ENCODE measurements at regions not wholly inside any gene's neighbourhood (a gene's known extent, or its start where the extent isn't known, plus 50 kb on each side); places are given as distances from the start of the nearest gene placed in this dataset.

DNA sequence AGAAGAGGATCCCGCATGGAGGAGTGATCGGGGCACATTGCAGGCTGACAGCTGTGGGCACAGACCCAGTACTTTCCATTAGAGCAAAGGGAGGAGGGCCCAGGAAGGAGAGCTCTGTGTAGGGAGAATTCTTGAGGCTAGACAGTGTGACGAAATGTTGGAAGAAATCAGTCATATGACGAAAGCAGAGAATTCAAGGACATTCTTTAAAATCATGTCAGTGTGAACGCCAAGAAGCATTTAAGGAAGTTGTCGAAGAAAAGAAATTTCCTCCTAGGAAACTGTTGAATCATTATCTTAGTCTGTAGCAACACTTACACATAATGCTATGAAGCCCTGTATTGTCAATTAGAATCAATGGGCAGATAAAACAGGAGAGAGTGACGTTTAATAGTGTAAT lies 191.3 kb upstream of the ADARB2 start:
- intact Hi-C loops (cut with DNase I; ENCODE audit: low total_unique reads) = no loop called here
- Histone ChIP-seq H3K4me1 (peaks cover 0 to 6% (median 0%) of the 10 kb centered on the region in 6 donors), H3K27ac (no peak overlapping the region), H3K27me3 (replicated peaks in 1 of 7) (no peaks in the 10 kb centered on the region), H3K4me3 (no peak overlapping the region), H3K9me3 (no peaks in the 10 kb centered on the region), H3K36me3 (no peaks in the 10 kb centered on the region)
- no peak for TF ChIP-seq POLR2A (IDR thresholded peaks at IDR 0.05)
- TF ChIP-seq POLR2AphosphoS5 (IDR thresholded peaks at IDR 0.05) = no peak
- TF ChIP-seq, protein P1, sequence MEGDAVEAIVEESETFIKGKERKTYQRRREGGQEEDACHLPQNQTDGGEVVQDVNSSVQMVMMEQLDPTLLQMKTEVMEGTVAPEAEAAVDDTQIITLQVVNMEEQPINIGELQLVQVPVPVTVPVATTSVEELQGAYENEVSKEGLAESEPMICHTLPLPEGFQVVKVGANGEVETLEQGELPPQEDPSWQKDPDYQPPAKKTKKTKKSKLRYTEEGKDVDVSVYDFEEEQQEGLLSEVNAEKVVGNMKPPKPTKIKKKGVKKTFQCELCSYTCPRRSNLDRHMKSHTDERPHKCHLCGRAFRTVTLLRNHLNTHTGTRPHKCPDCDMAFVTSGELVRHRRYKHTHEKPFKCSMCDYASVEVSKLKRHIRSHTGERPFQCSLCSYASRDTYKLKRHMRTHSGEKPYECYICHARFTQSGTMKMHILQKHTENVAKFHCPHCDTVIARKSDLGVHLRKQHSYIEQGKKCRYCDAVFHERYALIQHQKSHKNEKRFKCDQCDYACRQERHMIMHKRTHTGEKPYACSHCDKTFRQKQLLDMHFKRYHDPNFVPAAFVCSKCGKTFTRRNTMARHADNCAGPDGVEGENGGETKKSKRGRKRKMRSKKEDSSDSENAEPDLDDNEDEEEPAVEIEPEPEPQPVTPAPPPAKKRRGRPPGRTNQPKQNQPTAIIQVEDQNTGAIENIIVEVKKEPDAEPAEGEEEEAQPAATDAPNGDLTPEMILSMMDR (IDR thresholded peaks at IDR 0.05 in 8 of 11, conservative IDR thresholded peaks at IDR 0.05 in 3 of 11) = no peak
- DNase-seq = no peak
- WGBS, 5 donors = 37 to 47% (median 38%) methylated on average over 7 of the region's 7 CpGs

DNA sequence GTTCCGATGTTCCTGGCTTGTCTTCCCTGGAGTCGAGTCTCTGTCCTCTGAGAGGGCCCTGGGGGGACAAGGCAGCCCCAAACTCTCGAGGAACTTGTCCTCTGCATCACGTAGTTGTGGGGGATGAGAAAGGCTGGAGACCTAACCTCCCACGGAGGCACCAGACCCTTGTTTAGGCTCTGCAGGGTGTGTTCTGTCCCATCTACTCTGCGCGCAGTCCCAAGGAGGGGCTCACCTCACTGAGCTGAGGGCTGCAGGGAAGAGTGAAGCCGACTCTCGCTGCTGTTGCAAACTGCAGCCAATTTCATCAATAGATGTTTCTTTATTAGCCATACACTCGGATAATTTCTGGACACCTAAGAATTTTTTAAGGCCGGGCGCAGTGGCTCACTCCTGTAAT lies 186.7 kb upstream of the ADARB2 start:
- intact Hi-C loops (cut with DNase I; ENCODE audit: low total_unique reads) = no loop called here
- peaks cover 0 to 5% (median 0%) of the 10 kb centered on the region in 7 donors for H3K27me3 ChIP-seq (replicated peaks in 1 of 7)
- DNase-seq = no peak
- H3K4me1 ChIP-seq = no peaks in the 10 kb centered on the region
- no peaks in the 10 kb centered on the region for H3K36me3 ChIP-seq
- 87 to 89% (median 87%) methylated on average over 12 of the region's 12 CpGs for WGBS, 5 donors
- H3K9me3 ChIP-seq = no peaks in the 10 kb centered on the region
- TF ChIP-seq POLR2AphosphoS5 (IDR thresholded peaks at IDR 0.05) (no peak), POLR2A (IDR thresholded peaks at IDR 0.05) (no peak)
- TF ChIP-seq, protein P1 (IDR thresholded peaks at IDR 0.05 in 8 of 11, conservative IDR thresholded peaks at IDR 0.05 in 3 of 11) = no peak
- H3K4me3 ChIP-seq = no peak overlapping the region
- H3K27ac ChIP-seq = no peak overlapping the region

GRCh38 chr10:1923586-1923985 lies 186.3 kb upstream of the ADARB2 start:
- no peaks in the 10 kb centered on the region for H3K9me3 ChIP-seq
- TF ChIP-seq, protein P1 (IDR thresholded peaks at IDR 0.05 in 8 of 11, conservative IDR thresholded peaks at IDR 0.05 in 3 of 11) = no peak
- TF ChIP-seq POLR2AphosphoS5 (IDR thresholded peaks at IDR 0.05) (no peak), POLR2A (IDR thresholded peaks at IDR 0.05) (no peak)
- 46 to 62% (median 49%) methylated on average over 8 of the region's 8 CpGs for WGBS, 5 donors
- no peaks in the 10 kb centered on the region for H3K36me3 ChIP-seq
- intact Hi-C loops (cut with DNase I; ENCODE audit: low total_unique reads) = no loop called here
- H3K27me3 ChIP-seq (replicated peaks in 1 of 7) = peaks cover 0 to 5% (median 0%) of the 10 kb centered on the region in 7 donors
- H3K27ac ChIP-seq = no peak overlapping the region
- DNase-seq = no peak
- H3K4me3 ChIP-seq = no peak overlapping the region
- no peaks in the 10 kb centered on the region for H3K4me1 ChIP-seq

- Histone ChIP-seq H3K27ac (no peak overlapping the region), H3K4me1 (no peaks in the 10 kb centered on the region), H3K4me3 (no peak overlapping the region), H3K27me3 (replicated peaks in 1 of 7) (peaks cover 0 to 5% (median 0%) of the 10 kb centered on the region in 7 donors), H3K9me3 (no peaks in the 10 kb centered on the region), H3K36me3 (no peaks in the 10 kb centered on the region)
- no peak for DNase-seq
- TF ChIP-seq, protein P1 (IDR thresholded peaks at IDR 0.05 in 8 of 11, conservative IDR thresholded peaks at IDR 0.05 in 3 of 11) = no peak
- TF ChIP-seq POLR2A (IDR thresholded peaks at IDR 0.05) = no peak
- TF ChIP-seq POLR2AphosphoS5 (IDR thresholded peaks at IDR 0.05) = no peak
- intact Hi-C loops (cut with DNase I; ENCODE audit: low total_unique reads) = no loop called here
- WGBS, 5 donors = 76 to 89% (median 80%) methylated on average over 4 of the region's 4 CpGs
Observed at GRCh38 chr10:1920941-1921340, 183.6 kb upstream of the ADARB2 start.

All from spleen (tissue), 11 donors.